ENCODE measurements at regions not wholly inside any gene's neighbourhood (a gene's known extent, or its start where the extent isn't known, plus 50 kb on each side); places are given as distances from the start of the nearest gene placed in this dataset.

DNA sequence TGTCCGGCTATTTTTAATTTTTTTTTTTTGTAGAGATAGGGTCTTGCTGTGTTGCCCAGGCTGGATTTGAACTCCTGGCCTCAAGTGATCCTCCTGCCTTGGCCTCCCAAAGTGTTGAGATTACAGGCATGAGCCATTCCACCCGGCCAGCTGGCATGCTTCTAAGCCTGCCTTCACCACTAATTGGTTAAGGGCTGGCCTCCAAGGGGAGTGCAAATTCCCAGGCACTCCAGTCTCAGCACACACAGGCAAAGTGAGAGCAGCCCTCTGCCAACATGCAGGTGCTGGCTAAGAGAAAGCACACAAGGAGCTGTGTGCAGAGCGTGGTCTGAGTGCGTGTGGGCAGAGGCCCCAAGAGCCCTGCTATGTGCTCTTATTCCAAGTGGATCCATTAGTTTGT lies 149.8 kb upstream of the HS3ST2 start:
- no peaks in the 10 kb centered on the region for H3K36me3 ChIP-seq (ENCODE audit: control insufficient read depth in 1 of 2, insufficient read depth in 2 of 2, low read length in 2 of 2)
- H3K27me3 ChIP-seq (ENCODE audit: control insufficient read depth in 1 of 2, insufficient read depth in 2 of 2, low read length in 2 of 2) = peaks cover 0 to 8% of the 10 kb centered on the region in 2 donors
- H3K4me3 ChIP-seq (ENCODE audit: low read depth in 1 of 2, low read length in 2 of 2) = no peak overlapping the region
- H3K9me3 ChIP-seq (ENCODE audit: control insufficient read depth in 1 of 2, low read length in 2 of 2) = no peaks in the 10 kb centered on the region
- no peak overlapping the region for H3K27ac ChIP-seq (ENCODE audit: low read depth, low read length)
- no peaks in the 10 kb centered on the region for H3K4me1 ChIP-seq (ENCODE audit: control insufficient read depth in 1 of 2, insufficient read depth in 2 of 2, low read length in 2 of 2)
- no peak overlapping the region for H3K9ac ChIP-seq (ENCODE audit: low read depth in 1 of 2, low read length in 2 of 2)

DNA sequence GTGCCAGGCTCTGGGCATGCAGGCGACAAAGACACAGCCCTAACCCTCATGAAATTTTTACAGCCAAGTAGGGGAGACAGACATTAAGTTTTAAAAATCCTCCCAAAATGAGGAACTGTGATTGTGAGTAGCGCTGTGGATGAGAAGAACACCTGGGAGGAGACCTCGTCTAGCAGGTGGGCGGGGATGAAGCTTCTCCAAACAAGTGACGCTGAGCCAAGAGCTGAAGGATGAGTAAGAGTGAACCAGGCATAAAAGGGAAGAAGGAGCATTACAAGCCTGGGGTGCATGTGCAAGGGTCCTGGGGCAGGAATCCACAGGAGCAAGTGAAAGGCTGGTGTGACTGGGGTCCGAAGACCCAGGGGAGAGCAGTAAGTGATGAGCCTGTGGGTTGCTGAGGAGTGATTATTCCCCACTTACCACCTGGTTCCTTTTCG lies 149.4 kb upstream of the HS3ST2 start:
- H3K4me3 ChIP-seq (ENCODE audit: low read depth in 1 of 2, low read length in 2 of 2) = no peak overlapping the region
- H3K27ac ChIP-seq (ENCODE audit: low read depth, low read length) = no peak overlapping the region
- no peaks in the 10 kb centered on the region for H3K36me3 ChIP-seq (ENCODE audit: control insufficient read depth in 1 of 2, insufficient read depth in 2 of 2, low read length in 2 of 2)
- H3K9ac ChIP-seq (ENCODE audit: low read depth in 1 of 2, low read length in 2 of 2) = no peak overlapping the region
- no peaks in the 10 kb centered on the region for H3K4me1 ChIP-seq (ENCODE audit: control insufficient read depth in 1 of 2, insufficient read depth in 2 of 2, low read length in 2 of 2)
- H3K27me3 ChIP-seq (ENCODE audit: control insufficient read depth in 1 of 2, insufficient read depth in 2 of 2, low read length in 2 of 2) = peaks cover 0 to 8% of the 10 kb centered on the region in 2 donors
- H3K9me3 ChIP-seq (ENCODE audit: control insufficient read depth in 1 of 2, low read length in 2 of 2) = no peaks in the 10 kb centered on the region

DNA sequence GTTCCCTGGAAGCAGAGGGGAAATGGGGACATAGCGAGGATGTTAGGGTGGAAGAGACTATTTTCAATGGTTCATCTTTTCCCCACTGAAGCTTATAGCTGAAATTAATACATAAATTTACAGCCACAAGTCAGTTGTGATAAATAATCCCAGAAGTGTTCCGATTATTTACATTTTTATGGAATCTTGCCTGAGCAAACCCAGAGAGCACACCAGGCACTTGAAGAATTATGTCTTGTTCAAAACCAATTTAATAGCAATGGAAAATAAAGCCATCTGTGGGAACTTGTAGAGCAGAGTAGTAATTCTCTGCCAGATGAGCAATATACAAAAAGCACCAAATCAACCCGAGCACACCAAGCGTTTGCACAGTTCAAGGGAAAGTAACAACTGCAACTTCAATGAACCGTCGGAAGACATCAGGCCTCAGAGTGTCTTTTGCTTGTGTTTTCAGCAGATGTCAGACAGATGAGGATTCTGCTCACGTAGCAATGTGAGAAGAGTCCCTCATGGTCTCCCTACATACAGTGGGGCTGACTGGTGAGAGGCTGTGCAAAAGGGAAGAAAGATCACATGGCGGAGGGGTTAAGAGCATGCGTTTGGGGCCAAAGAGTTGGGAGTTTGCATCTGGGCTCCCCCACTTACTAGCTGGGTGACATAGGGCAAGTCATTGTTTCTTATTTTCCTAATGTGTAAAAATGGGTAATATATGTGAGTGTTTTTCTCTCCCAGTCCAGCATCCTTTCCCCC lies 148.7 kb upstream of the HS3ST2 start:
- Histone ChIP-seq H3K27ac (ENCODE audit: low read depth, low read length) (no peak overlapping the region), H3K9me3 (ENCODE audit: control insufficient read depth in 1 of 2, low read length in 2 of 2) (no peaks in the 10 kb centered on the region), H3K4me3 (ENCODE audit: low read depth in 1 of 2, low read length in 2 of 2) (no peak overlapping the region), H3K4me1 (ENCODE audit: control insufficient read depth in 1 of 2, insufficient read depth in 2 of 2, low read length in 2 of 2) (no peaks in the 10 kb centered on the region), H3K27me3 (ENCODE audit: control insufficient read depth in 1 of 2, insufficient read depth in 2 of 2, low read length in 2 of 2) (peaks cover 0 to 8% of the 10 kb centered on the region in 2 donors), H3K36me3 (ENCODE audit: control insufficient read depth in 1 of 2, insufficient read depth in 2 of 2, low read length in 2 of 2) (no peaks in the 10 kb centered on the region), H3K9ac (ENCODE audit: low read depth in 1 of 2, low read length in 2 of 2) (no peak overlapping the region)

DNA sequence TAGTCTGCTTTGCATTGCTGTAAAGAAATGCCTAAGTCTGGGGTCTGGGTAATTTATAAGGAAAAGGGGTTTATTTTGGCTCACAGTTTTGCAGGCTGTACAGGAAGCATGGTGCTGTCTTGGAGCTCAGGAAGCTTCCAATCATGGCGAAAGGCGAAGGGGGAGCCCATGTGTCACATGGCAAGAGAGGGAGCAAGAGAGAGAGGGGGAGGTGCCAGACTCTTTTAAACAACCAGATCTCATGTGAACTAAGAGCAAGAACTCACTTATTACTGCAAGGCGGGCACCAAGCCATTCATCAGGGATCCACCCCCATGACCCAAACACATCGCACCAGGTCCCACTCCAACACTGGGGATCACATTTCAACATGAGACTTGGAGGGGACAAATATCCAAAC lies 148.2 kb upstream of the HS3ST2 start:
- H3K4me1 ChIP-seq (ENCODE audit: control insufficient read depth in 1 of 2, insufficient read depth in 2 of 2, low read length in 2 of 2) = no peaks in the 10 kb centered on the region
- no peaks in the 10 kb centered on the region for H3K9me3 ChIP-seq (ENCODE audit: control insufficient read depth in 1 of 2, low read length in 2 of 2)
- no peak overlapping the region for H3K9ac ChIP-seq (ENCODE audit: low read depth in 1 of 2, low read length in 2 of 2)
- H3K27me3 ChIP-seq (ENCODE audit: control insufficient read depth in 1 of 2, insufficient read depth in 2 of 2, low read length in 2 of 2) = peaks cover 0 to 10% of the 10 kb centered on the region in 2 donors
- H3K27ac ChIP-seq (ENCODE audit: low read depth, low read length) = no peak overlapping the region
- H3K4me3 ChIP-seq (ENCODE audit: low read depth in 1 of 2, low read length in 2 of 2) = no peak overlapping the region
- H3K36me3 ChIP-seq (ENCODE audit: control insufficient read depth in 1 of 2, insufficient read depth in 2 of 2, low read length in 2 of 2) = no peaks in the 10 kb centered on the region

DNA sequence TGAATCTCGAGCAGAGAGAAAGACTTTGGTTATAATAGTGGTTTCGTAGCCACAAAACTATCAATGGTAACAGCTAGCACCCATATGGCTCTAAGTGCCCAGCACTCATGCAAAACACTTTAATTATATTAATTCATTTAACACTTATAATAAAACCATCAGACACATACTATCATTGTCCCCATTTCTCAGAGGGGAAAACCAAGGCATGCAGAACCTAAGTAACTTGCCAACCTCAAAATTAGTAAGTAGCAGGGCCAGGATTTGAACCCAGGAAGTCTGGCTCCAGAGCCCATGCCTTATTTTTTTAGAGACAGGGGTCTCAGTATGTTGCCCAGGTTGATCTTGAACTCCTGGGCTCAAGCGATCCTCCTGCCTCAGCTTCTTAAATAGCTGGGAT lies 145.6 kb upstream of the HS3ST2 start:
- Histone ChIP-seq H3K4me3 (ENCODE audit: low read depth in 1 of 2, low read length in 2 of 2) (no peak overlapping the region), H3K4me1 (ENCODE audit: control insufficient read depth in 1 of 2, insufficient read depth in 2 of 2, low read length in 2 of 2) (no peaks in the 10 kb centered on the region), H3K9me3 (ENCODE audit: control insufficient read depth in 1 of 2, low read length in 2 of 2) (no peaks in the 10 kb centered on the region), H3K9ac (ENCODE audit: low read depth in 1 of 2, low read length in 2 of 2) (no peak overlapping the region), H3K27me3 (ENCODE audit: control insufficient read depth in 1 of 2, insufficient read depth in 2 of 2, low read length in 2 of 2) (peaks cover 0 to 20% of the 10 kb centered on the region in 2 donors), H3K36me3 (ENCODE audit: control insufficient read depth in 1 of 2, insufficient read depth in 2 of 2, low read length in 2 of 2) (no peaks in the 10 kb centered on the region), H3K27ac (ENCODE audit: low read depth, low read length) (no peak overlapping the region)

DNA sequence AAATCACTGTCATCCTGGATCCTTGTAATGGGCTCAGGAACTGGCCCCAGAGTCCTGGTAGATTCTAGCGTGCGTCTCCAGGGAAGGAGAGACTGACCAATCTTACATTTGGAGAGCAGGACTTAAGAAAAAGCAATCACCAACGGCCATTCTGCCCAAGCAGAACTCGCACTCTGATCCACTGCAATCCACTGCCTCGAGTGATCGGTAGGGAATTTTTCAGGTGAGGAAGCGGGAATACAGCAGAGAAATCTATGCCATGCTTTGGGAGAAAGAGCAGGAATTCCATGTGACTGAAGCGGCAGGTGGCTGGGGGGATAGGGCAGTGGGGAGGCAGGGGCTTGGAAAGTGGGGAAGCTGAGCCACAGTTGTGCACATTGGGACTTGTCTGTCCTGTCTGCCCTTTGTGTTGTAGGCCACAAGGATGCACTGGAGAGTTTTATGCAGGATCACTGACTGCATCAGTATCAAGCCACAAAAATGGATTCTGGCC lies 143.9 kb upstream of the HS3ST2 start:
- Histone ChIP-seq H3K27ac (ENCODE audit: low read depth, low read length) (no peak overlapping the region), H3K9me3 (ENCODE audit: control insufficient read depth in 1 of 2, low read length in 2 of 2) (no peaks in the 10 kb centered on the region), H3K9ac (ENCODE audit: low read depth in 1 of 2, low read length in 2 of 2) (no peak overlapping the region), H3K36me3 (ENCODE audit: control insufficient read depth in 1 of 2, insufficient read depth in 2 of 2, low read length in 2 of 2) (no peaks in the 10 kb centered on the region), H3K27me3 (ENCODE audit: control insufficient read depth in 1 of 2, insufficient read depth in 2 of 2, low read length in 2 of 2) (peaks cover 0 to 12% of the 10 kb centered on the region in 2 donors), H3K4me3 (ENCODE audit: low read depth in 1 of 2, low read length in 2 of 2) (no peak overlapping the region), H3K4me1 (ENCODE audit: control insufficient read depth in 1 of 2, insufficient read depth in 2 of 2, low read length in 2 of 2) (no peaks in the 10 kb centered on the region)

DNA sequence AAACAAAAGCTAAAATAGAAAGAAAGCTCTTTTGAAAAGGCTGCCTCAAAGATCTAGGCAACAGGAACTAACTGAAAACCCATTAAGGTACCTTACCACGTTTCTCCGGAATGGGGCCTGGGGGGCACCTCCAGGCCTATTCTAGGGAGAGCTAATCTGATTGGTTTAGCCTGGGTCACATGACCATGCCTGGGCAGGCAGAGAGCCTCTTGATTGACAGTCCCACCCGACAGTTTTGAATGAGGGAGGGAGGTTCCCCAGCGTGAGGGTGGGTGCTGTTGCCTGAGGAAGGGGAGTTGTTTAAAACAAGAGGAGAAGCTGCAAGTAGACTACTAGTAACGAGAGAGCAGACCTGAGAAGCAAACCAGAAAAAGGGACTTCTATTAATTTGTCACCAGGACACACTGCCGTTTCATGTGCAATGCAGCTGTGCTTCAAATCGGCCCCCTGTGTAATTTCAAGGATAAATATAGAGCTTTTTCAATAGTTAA lies 143.4 kb upstream of the HS3ST2 start:
- Histone ChIP-seq H3K4me3 (ENCODE audit: low read depth in 1 of 2, low read length in 2 of 2) (no peak overlapping the region), H3K36me3 (ENCODE audit: control insufficient read depth in 1 of 2, insufficient read depth in 2 of 2, low read length in 2 of 2) (no peaks in the 10 kb centered on the region), H3K27ac (ENCODE audit: low read depth, low read length) (no peak overlapping the region), H3K9me3 (ENCODE audit: control insufficient read depth in 1 of 2, low read length in 2 of 2) (no peaks in the 10 kb centered on the region), H3K4me1 (ENCODE audit: control insufficient read depth in 1 of 2, insufficient read depth in 2 of 2, low read length in 2 of 2) (no peaks in the 10 kb centered on the region), H3K9ac (ENCODE audit: low read depth in 1 of 2, low read length in 2 of 2) (no peak overlapping the region), H3K27me3 (ENCODE audit: control insufficient read depth in 1 of 2, insufficient read depth in 2 of 2, low read length in 2 of 2) (peaks cover 0 to 12% of the 10 kb centered on the region in 2 donors)

DNA sequence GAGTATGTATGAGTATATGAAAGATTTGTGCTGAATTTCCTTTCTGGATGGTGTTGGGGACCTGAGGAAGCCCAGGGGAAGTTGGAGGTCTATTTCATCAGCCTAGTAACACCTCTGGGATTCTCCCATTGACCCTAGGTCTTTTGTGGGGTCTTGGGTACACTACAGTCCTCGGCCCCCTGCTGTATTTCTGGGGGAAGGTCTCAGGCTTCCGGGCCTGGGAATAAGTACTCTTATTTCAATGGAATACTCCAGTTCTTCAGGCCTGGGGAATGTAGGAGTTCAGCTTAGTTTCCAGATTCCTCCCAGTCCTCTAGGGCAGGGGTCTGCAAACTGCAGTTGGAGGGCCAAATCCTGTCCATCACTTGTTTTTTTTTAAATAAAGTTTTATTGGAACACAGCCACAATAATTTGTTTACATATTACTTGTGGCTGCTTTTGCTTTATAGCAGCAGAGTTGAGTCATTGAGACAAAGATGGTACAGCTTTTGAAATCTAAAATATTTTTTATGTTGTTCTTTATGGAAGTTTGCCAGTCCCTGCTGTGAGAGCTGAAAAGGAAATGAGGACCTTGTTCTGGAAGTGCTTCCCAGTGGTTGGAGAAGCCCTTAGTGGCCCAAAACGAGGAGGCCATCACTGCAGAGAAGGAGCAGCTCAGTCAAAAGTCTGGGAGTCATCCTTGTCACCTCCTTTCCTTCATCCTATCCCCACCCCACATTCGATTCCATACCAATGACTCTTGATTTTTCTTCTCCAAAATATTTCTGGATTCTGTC lies 142.5 kb upstream of the HS3ST2 start:
- Histone ChIP-seq H3K27ac (ENCODE audit: low read depth, low read length) (no peak overlapping the region), H3K4me1 (ENCODE audit: control insufficient read depth in 1 of 2, insufficient read depth in 2 of 2, low read length in 2 of 2) (no peaks in the 10 kb centered on the region), H3K4me3 (ENCODE audit: low read depth in 1 of 2, low read length in 2 of 2) (no peak overlapping the region), H3K36me3 (ENCODE audit: control insufficient read depth in 1 of 2, insufficient read depth in 2 of 2, low read length in 2 of 2) (no peaks in the 10 kb centered on the region), H3K9me3 (ENCODE audit: control insufficient read depth in 1 of 2, low read length in 2 of 2) (no peaks in the 10 kb centered on the region), H3K27me3 (ENCODE audit: control insufficient read depth in 1 of 2, insufficient read depth in 2 of 2, low read length in 2 of 2) (peaks cover 3 to 12% of the 10 kb centered on the region in 2 donors), H3K9ac (ENCODE audit: low read depth in 1 of 2, low read length in 2 of 2) (no peak overlapping the region)

DNA sequence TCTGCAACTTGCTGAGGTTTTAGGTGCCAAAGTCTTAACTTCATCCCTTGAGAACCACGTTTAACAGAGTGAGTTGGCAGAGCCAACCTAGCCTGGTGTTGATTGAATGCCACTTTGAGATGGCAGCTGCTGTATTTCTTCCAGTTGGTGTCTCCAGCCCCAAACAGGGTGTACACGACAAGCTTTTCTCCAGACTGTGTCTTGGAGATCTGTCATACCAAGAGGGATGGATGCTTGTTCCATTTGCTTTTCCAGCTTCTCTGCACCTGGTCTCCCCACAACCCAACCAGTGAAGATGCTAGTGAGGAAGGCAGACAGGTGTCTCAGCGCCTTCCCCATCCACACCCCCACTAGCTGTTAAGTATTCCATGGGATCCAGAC lies 141.1 kb upstream of the HS3ST2 start:
- Histone ChIP-seq H3K27me3 (ENCODE audit: control insufficient read depth in 1 of 2, insufficient read depth in 2 of 2, low read length in 2 of 2) (peaks cover 3 to 12% of the 10 kb centered on the region in 2 donors), H3K9me3 (ENCODE audit: control insufficient read depth in 1 of 2, low read length in 2 of 2) (no peaks in the 10 kb centered on the region), H3K4me3 (ENCODE audit: low read depth in 1 of 2, low read length in 2 of 2) (no peak overlapping the region), H3K36me3 (ENCODE audit: control insufficient read depth in 1 of 2, insufficient read depth in 2 of 2, low read length in 2 of 2) (no peaks in the 10 kb centered on the region), H3K27ac (ENCODE audit: low read depth, low read length) (no peak overlapping the region), H3K9ac (ENCODE audit: low read depth in 1 of 2, low read length in 2 of 2) (no peak overlapping the region), H3K4me1 (ENCODE audit: control insufficient read depth in 1 of 2, insufficient read depth in 2 of 2, low read length in 2 of 2) (no peaks in the 10 kb centered on the region)

DNA sequence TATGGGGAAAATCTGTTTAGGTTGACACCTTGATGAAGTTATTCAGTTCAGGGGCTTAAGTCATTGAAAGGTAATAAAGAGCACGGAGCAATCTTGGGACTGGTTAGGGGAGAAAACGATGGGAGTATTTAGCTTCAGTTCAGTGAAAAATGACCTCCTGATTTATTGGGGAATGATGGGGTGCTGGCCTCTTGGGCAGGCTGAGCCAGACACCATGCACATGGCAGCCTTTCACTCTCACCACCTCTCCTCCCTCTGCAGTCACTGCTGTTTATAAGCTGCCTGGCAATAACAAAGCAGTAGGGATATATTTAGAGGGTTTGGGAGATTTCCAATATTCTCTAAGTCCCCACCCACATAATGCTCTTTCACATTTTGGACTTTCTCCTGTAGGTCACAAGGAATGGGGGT lies 140.5 kb upstream of the HS3ST2 start:
- Histone ChIP-seq H3K4me1 (ENCODE audit: control insufficient read depth in 1 of 2, insufficient read depth in 2 of 2, low read length in 2 of 2) (no peaks in the 10 kb centered on the region), H3K9me3 (ENCODE audit: control insufficient read depth in 1 of 2, low read length in 2 of 2) (no peaks in the 10 kb centered on the region), H3K9ac (ENCODE audit: low read depth in 1 of 2, low read length in 2 of 2) (no peak overlapping the region), H3K36me3 (ENCODE audit: control insufficient read depth in 1 of 2, insufficient read depth in 2 of 2, low read length in 2 of 2) (no peaks in the 10 kb centered on the region), H3K4me3 (ENCODE audit: low read depth in 1 of 2, low read length in 2 of 2) (no peak overlapping the region), H3K27me3 (ENCODE audit: control insufficient read depth in 1 of 2, insufficient read depth in 2 of 2, low read length in 2 of 2) (peaks cover 3 to 12% of the 10 kb centered on the region in 2 donors), H3K27ac (ENCODE audit: low read depth, low read length) (no peak overlapping the region)

Data from duodenal mucosa (tissue), 2 donors.